HG02759 (cell line): ENCODE measurements at regions not wholly inside any gene's neighbourhood (a gene's known extent, or its start where the extent isn't known, plus 50 kb on each side); places are given as distances from the start of the nearest gene placed in this dataset.
"Not testable (repeated sequence)": the region's sequence is repeated elsewhere in the genome, so short reads cannot be mapped to it uniquely, and the experiment has no call there.

Source experiments
- ATAC-seq: cut with Tn5 transposase; IDR thresholded peaks from one replicate; pipeline ENCODE4 v1.9.1; 2021; ENCODE audit warnings: mild to moderate bottlenecking, moderate library complexity; ENCODE audit not compliant: unreplicated experiment

GRCh38 chr16:10312784-10313724, 72.8 kb upstream of the ATF7IP2 start:
- peak; percentile 81 for ATAC-seq

GRCh38 chr16:10314317-10314716, 71.5 kb upstream of the ATF7IP2 start:
- ATAC-seq = no peak

- no peak for ATAC-seq
Measured at GRCh38 chr16:10314811-10315210, 71.0 kb upstream of the ATF7IP2 start.

- no peak for ATAC-seq
Measured at GRCh38 chr16:10317425-10318001, 68.3 kb upstream of the ATF7IP2 start.

- ATAC-seq = no peak
Measured at GRCh38 chr16:10318798-10319500, 66.9 kb upstream of the ATF7IP2 start.

- ATAC-seq = no peak
Measured at GRCh38 chr16:10321407-10322387, 64.2 kb upstream of the ATF7IP2 start.

GRCh38 chr16:10322723-10323527, 62.9 kb upstream of the ATF7IP2 start:
- ATAC-seq = no peak

GRCh38 chr16:10323528-10323869, 62.4 kb upstream of the ATF7IP2 start:
- no peak for ATAC-seq

GRCh38 chr16:10324210-10324609, 61.7 kb upstream of the ATF7IP2 start:
- no peak for ATAC-seq

GRCh38 chr16:10325783-10326543, 59.9 kb upstream of the ATF7IP2 start:
- ATAC-seq = no peak

- ATAC-seq = no peak
Measured at GRCh38 chr16:10326647-10327046, 59.2 kb upstream of the ATF7IP2 start.

- ATAC-seq = not testable (repeated sequence)
Measured at GRCh38 chr16:10328291-10328690, 57.6 kb upstream of the ATF7IP2 start.

GRCh38 chr16:10332241-10332640, 53.6 kb upstream of the ATF7IP2 start:
- ATAC-seq = no peak

GRCh38 chr16:10332775-10333174, 53.1 kb upstream of the ATF7IP2 start:
- ATAC-seq = no peak

GRCh38 chr16:10333321-10334032, 52.4 kb upstream of the ATF7IP2 start:
- no peak for ATAC-seq

- no peak for ATAC-seq
Measured at GRCh38 chr16:10335681-10336080, 50.2 kb upstream of the ATF7IP2 start.
